ENCODE measurements at regions not wholly inside any gene's neighbourhood (a gene's known extent, or its start where the extent isn't known, plus 50 kb on each side); places are given as distances from the start of the nearest gene placed in this dataset.

GRCh38 chr3:193835414-193835813 is 242.4 kb downstream of the OPA1 start:
- TF ChIP-seq POLR2A (IDR thresholded peaks at IDR 0.05) (no peak), CTCF (IDR thresholded peaks at IDR 0.05) (no peak), EP300 (IDR thresholded peaks at IDR 0.05) (no peak)

Data from suprapubic skin (tissue), 3 donors.